Endothelial cell of umbilical vein (primary cell): ENCODE measurements at regions not wholly inside any gene's neighbourhood (a gene's known extent, or its start where the extent isn't known, plus 50 kb on each side); places are given as distances from the start of the nearest gene placed in this dataset.

ENCODE experiments used
- CTCF ChIP-seq, 2 donors: IDR thresholded peaks; 1 replicate in 1 of 2; 2 replicates in 1 of 2; pipeline ENCODE4 v1.5.1; 2011; ENCODE audit warnings: low read length in 2 of 2, mild to moderate bottlenecking in 2 of 2, moderate library complexity in 2 of 2, control low read depth in 1 of 2, inconsistent platforms in 1 of 2, low read depth in 1 of 2; ENCODE audit not compliant: insufficient read depth in 1 of 2; ENCODE audit errors: extremely low read depth in 1 of 2
- EZH2 ChIP-seq: IDR thresholded peaks from 2 replicates; pipeline ENCODE4 v1.6.1; 2012; ENCODE audit warnings: borderline replicate concordance, low read depth, mild to moderate bottlenecking, moderate library complexity, low read length, inconsistent platforms; ENCODE audit not compliant: severe bottlenecking
- MAX ChIP-seq: IDR thresholded peaks from 2 replicates; pipeline ENCODE4 v1.6.1; 2011; ENCODE audit not compliant: insufficient read depth, insufficient read length
- POLR2A ChIP-seq: IDR thresholded peaks from 2 replicates; pipeline ENCODE4 v1.6.1; 2012; ENCODE audit warnings: low read depth, mild to moderate bottlenecking, control low read depth, low read length

GRCh38 chr5:58334035-58334434 lies 125.9 kb downstream of the PLK2 start:
- TF ChIP-seq CTCF (IDR thresholded peaks at IDR 0.05; ENCODE audit: extremely low read depth in 1 of 2, insufficient read depth in 1 of 2, low read depth in 1 of 2, low read length in 2 of 2) = no peak
- TF ChIP-seq POLR2A = no peak
- TF ChIP-seq MAX = no peak
- TF ChIP-seq EZH2 = no peak
